WERI-Rb-1 (cell line): ENCODE measurements at regions not wholly inside any gene's neighbourhood (a gene's known extent, or its start where the extent isn't known, plus 50 kb on each side); places are given as distances from the start of the nearest gene placed in this dataset.

Experiments
- DNase-seq: peaks from one replicate; pipeline ENCODE4 v3.0.0-alpha.2; 2020
- H3K27ac ChIP-seq: fragments of 250-450 bp; sonication (Bioruptor Pico); 2 replicates; pipeline ENCODE4 v1.5.1; 2020; ENCODE audit warnings: mild to moderate bottlenecking, moderate library complexity
- H3K27me3 ChIP-seq: fragments of 250-450 bp; sonication (Bioruptor Pico); 2 replicates; pipeline ENCODE4 v1.5.1; 2021; ENCODE audit warnings: mild to moderate bottlenecking, low read depth, moderate library complexity; ENCODE audit not compliant: insufficient read depth, severe bottlenecking
- H3K36me3 ChIP-seq: fragments of 250-450 bp; sonication (Bioruptor Pico); 2 replicates; pipeline ENCODE4 v1.5.1; 2020; ENCODE audit warnings: mild to moderate bottlenecking, moderate library complexity
- H3K4me3 ChIP-seq: 2 replicates; pipeline ENCODE4 v1.5.1; 2011; ENCODE audit warnings: low read depth, mild to moderate bottlenecking, control low read depth, low read length
- H3K9me3 ChIP-seq: fragments of 250-450 bp; sonication (Bioruptor Pico); 2 replicates; pipeline ENCODE4 v1.5.1; 2021; ENCODE audit warnings: mild to moderate bottlenecking, moderate library complexity; ENCODE audit not compliant: severe bottlenecking
- CTCF ChIP-seq: IDR thresholded peaks from 2 replicates; pipeline ENCODE4 v1.5.1; 2011; ENCODE audit warnings: low read depth, mild to moderate bottlenecking, control low read depth, inconsistent platforms, low read length

DNA sequence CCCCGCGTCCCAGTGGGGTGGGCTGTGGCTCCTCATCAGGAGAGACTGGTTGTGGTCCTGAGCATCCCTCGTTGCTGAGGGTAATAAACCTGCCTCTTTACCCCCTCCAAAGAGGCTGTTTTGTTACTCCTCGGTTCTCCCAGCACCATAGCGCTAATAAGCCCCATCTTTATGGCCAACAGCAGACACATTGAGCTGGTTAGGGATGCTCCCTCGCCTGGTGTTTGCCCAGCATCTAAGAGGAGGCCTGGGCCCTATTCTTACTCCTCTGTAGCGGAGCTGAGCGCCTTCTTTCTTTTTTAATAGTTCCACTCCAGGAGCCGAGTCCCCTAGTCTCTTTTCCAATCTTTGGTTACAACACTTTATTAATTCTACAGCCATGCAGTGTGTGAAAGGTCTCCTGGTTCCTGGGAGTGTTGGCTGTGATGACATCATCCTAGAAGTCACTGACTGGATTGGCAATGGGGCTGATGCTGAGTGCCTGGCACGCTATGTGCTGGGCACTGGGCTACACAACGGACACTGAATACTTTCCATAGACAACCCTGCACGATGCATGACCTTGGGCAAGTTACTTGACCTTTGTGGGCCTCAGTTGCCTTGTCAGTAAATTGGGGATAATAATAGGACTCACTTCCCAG lies 50.6 kb upstream of the CCDC167 start:
- H3K27me3 ChIP-seq: no peaks in the 10 kb centered on the region
- H3K36me3 ChIP-seq: no peaks in the 10 kb centered on the region
- no peak for DNase-seq
- TF ChIP-seq CTCF: no peak
- H3K4me3 ChIP-seq: no peak overlapping the region
- no peak overlapping the region for H3K27ac ChIP-seq
- no peaks in the 10 kb centered on the region for H3K9me3 ChIP-seq

- no peak for TF ChIP-seq CTCF
- no peak overlapping the region; the same call in 1 of the 2 replicates for H3K27ac ChIP-seq
- H3K36me3 ChIP-seq: no peaks in the 10 kb centered on the region
- H3K4me3 ChIP-seq: no peak overlapping the region
- no peaks in the 10 kb centered on the region for H3K27me3 ChIP-seq
- H3K9me3 ChIP-seq: no peaks in the 10 kb centered on the region
- DNase-seq: no peak
These were observed 49.9 kb upstream of the CCDC167 start for GRCh38 chr6:37549558-37549957.
